MCF 10A (cell line): ENCODE measurements at regions not wholly inside any gene's neighbourhood (a gene's known extent, or its start where the extent isn't known, plus 50 kb on each side); places are given as distances from the start of the nearest gene placed in this dataset.

Experiments used
- BruUV-seq: library from RNA; stranded (reverse); fragments of 400-500 nt; replicated peaks from 2 replicates; lab custom pipeline; 2021; lab: Mats Ljungman, UMichigan
- CTCF ChIA-PET: fragments of 300-600 bp; sonication (Branson Sonifier 250); formaldehyde crosslinking; extraction: SDS; loops from one replicate; lab custom pipeline; 2021; ENCODE audit warnings: antibody characterized with exemption, inconsistent platforms; lab: Yijun Ruan, JAX
- POLR2A ChIA-PET: fragments of 300-600, 350-650 bp; sonication (Branson Sonifier 250); formaldehyde crosslinking; extraction: SDS; loops from one replicate; lab custom pipeline; 2020; ENCODE audit warnings: antibody characterized with exemption, inconsistent platforms; lab: Yijun Ruan, JAX
- DNase-seq: peaks from one replicate; pipeline ENCODE4 v3.0.0-alpha.2; 2018; ENCODE audit not compliant: unreplicated experiment
- H3K27ac Mint-ChIP-seq: one replicate; pipeline ENCODE4 v1.8.0; 2022; ENCODE audit warnings: mild to moderate bottlenecking, low read depth, mixed read lengths; ENCODE audit not compliant: unreplicated experiment
- H3K27me3 Mint-ChIP-seq: one replicate; pipeline ENCODE4 v1.8.0; 2022; ENCODE audit warnings: mixed read lengths; ENCODE audit not compliant: insufficient read depth, unreplicated experiment
- H3K36me3 Mint-ChIP-seq: one replicate; pipeline ENCODE4 v1.8.0; 2022; ENCODE audit warnings: mild to moderate bottlenecking, moderate library complexity, mixed read lengths; ENCODE audit not compliant: insufficient read depth, unreplicated experiment
- H3K4me1 Mint-ChIP-seq: one replicate; pipeline ENCODE4 v1.8.0; 2022; ENCODE audit warnings: mixed read lengths; ENCODE audit not compliant: insufficient read depth, unreplicated experiment
- H3K4me3 Mint-ChIP-seq: one replicate; pipeline ENCODE4 v1.8.0; 2022; ENCODE audit warnings: mild to moderate bottlenecking, moderate library complexity, mixed read lengths; ENCODE audit not compliant: unreplicated experiment
- H3K9me3 Mint-ChIP-seq: one replicate; pipeline ENCODE4 v1.8.0; 2022; ENCODE audit warnings: mixed read lengths; ENCODE audit not compliant: unreplicated experiment
- CTCF ChIP-seq: fragments of 200-600 bp; IDR thresholded peaks from one replicate; pipeline ENCODE4 v1.8.0; 2022; ENCODE audit warnings: antibody characterized with exemption, mild to moderate bottlenecking; ENCODE audit not compliant: unreplicated experiment
- intact Hi-C: fragments of 100-400 bp; cut with micrococcal nuclease; formaldehyde crosslinking; loops from 2 replicates; pipeline ENCODE4 v1.14.1; 2022

- Mint-ChIP-seq H3K27ac (no peak overlapping the region), H3K27me3 (no peaks in the 10 kb centered on the region), H3K4me3 (no peak overlapping the region), H3K9me3 (no peaks in the 10 kb centered on the region), H3K4me1 (no peaks in the 10 kb centered on the region), H3K36me3 (no peaks in the 10 kb centered on the region)
- POLR2A ChIA-PET: no interaction called here
- intact Hi-C loops: no loop called here
- TF ChIP-seq CTCF: no peak
- no peak for DNase-seq
- no TSS peak for BruUV-seq
- CTCF ChIA-PET: interaction anchor here (1.2 kb wide), 1 partner anchor 18 kb away, joined by 3 read pairs; no protein-coding TSS in a partner anchor
Observed at GRCh38 chr1:192081359-192081758, 76.9 kb upstream of the RGS18 start.

- intact Hi-C loops: no loop called here
- TF ChIP-seq CTCF: no peak
- ChIA-PET POLR2A (no interaction called here), CTCF (no interaction called here)
- no peaks in the 10 kb centered on the region for H3K4me1 Mint-ChIP-seq
- no peak overlapping the region for H3K4me3 Mint-ChIP-seq
- H3K27ac Mint-ChIP-seq: no peak overlapping the region
- no TSS peak for BruUV-seq
- no peaks in the 10 kb centered on the region for H3K36me3 Mint-ChIP-seq
- DNase-seq: no peak
- H3K27me3 Mint-ChIP-seq: no peaks in the 10 kb centered on the region
- H3K9me3 Mint-ChIP-seq: no peaks in the 10 kb centered on the region
Observed at GRCh38 chr1:192086644-192087043, 71.6 kb upstream of the RGS18 start.

- ChIA-PET POLR2A (no interaction called here), CTCF (interaction anchor here (0.6 kb wide), 1 partner anchor 209 kb away, joined by 4 read pairs; no protein-coding TSS in a partner anchor)
- no peak for TF ChIP-seq CTCF
- Mint-ChIP-seq H3K36me3 (no peaks in the 10 kb centered on the region), H3K9me3 (no peaks in the 10 kb centered on the region), H3K27me3 (no peaks in the 10 kb centered on the region), H3K27ac (no peak overlapping the region), H3K4me1 (no peaks in the 10 kb centered on the region), H3K4me3 (no peak overlapping the region)
- no peak for DNase-seq
- BruUV-seq: no TSS peak
- intact Hi-C loops: no loop called here
Observed at GRCh38 chr1:192087334-192087733, 70.9 kb upstream of the RGS18 start.

- H3K27me3 Mint-ChIP-seq: no peaks in the 10 kb centered on the region
- no peaks in the 10 kb centered on the region for H3K36me3 Mint-ChIP-seq
- no peaks in the 10 kb centered on the region for H3K4me1 Mint-ChIP-seq
- CTCF ChIA-PET: interaction anchor here (0.6 kb wide), 1 partner anchor 66 kb away, joined by 3 read pairs; no protein-coding TSS in a partner anchor
- no TSS peak for BruUV-seq
- no peak for DNase-seq
- no peak for TF ChIP-seq CTCF
- POLR2A ChIA-PET: no interaction called here
- no peaks in the 10 kb centered on the region for H3K9me3 Mint-ChIP-seq
- H3K4me3 Mint-ChIP-seq: no peak overlapping the region
- intact Hi-C loops: no loop called here
- H3K27ac Mint-ChIP-seq: no peak overlapping the region
Observed at GRCh38 chr1:192088496-192088895, 69.8 kb upstream of the RGS18 start.
